SH-SY5Y (cell line): ENCODE measurements at regions not wholly inside any gene's neighbourhood (a gene's known extent, or its start where the extent isn't known, plus 50 kb on each side); places are given as distances from the start of the nearest gene placed in this dataset.

Source experiments
- GATA2 ChIP-seq: IDR thresholded peaks from 2 replicates; pipeline ENCODE4 v1.6.1; 2011; ENCODE audit warnings: mild to moderate bottlenecking, low read depth, low read length
- GATA3 ChIP-seq: IDR thresholded peaks from 2 replicates; pipeline ENCODE4 v1.6.1; 2011; ENCODE audit warnings: low read depth, mild to moderate bottlenecking, low read length, moderate library complexity

DNA sequence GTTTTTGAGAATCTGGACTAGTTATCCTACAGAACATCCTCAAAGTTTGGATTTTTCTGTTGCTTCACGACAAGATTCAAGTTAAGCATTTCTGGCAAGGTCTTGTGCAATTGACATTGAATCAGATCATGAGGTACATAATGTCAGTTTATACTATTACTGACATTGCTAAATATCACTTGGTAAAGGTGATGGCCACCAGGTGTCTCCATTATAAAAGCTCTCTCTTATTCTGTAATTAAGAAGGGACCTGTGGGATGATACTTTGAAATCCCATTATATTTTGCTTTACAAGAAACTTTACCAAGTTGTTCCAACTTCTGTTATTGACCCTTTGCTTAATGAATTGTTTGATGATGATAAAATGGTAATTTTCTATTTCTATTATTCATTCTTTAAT, 131.0 kb upstream of the ASTN2 start:
- TF ChIP-seq GATA3 (no peak), GATA2 (no peak)
